ENCODE measurements at regions not wholly inside any gene's neighbourhood (a gene's known extent, or its start where the extent isn't known, plus 50 kb on each side); places are given as distances from the start of the nearest gene placed in this dataset.

- Mint-ChIP-seq H3K4me3 (no peak overlapping the region), H3K27ac (no peak overlapping the region), H3K9me3 (peaks cover 8% of the 10 kb centered on the region; the same call in 2 of the 3 replicates), H3K4me1 (peaks cover 5% of the 10 kb centered on the region; the same call in 1 of the 3 replicates), H3K36me3 (ENCODE audit: low read depth) (no peaks in the 10 kb centered on the region), H3K27me3 (ENCODE audit: insufficient read depth, low read depth, poor library complexity) (no peaks in the 10 kb centered on the region)
- DNase-seq (ENCODE audit: low spot score) (no peak), ATAC-seq (no peak)
- H3K36me3 ChIP-seq (ENCODE audit: insufficient read depth): no peaks in the 10 kb centered on the region
- H3K79me2 ChIP-seq (replicated peaks; ENCODE audit: insufficient read depth): no peaks in the 10 kb centered on the region
- H2AFZ ChIP-seq: no peak overlapping the region
- H3K27ac ChIP-seq (ENCODE audit: low read depth): no peak overlapping the region
- no peak overlapping the region for H3K4me2 ChIP-seq
- H4K20me1 ChIP-seq (replicated peaks; ENCODE audit: insufficient read depth): no peaks in the 10 kb centered on the region
- 0 out of 2 replicates have a peak, but pooled peaks cover 4% of the 10 kb centered on the region for H3K9me2 ChIP-seq (ENCODE audit: insufficient read depth)
- H3K4me3 ChIP-seq: no peak overlapping the region
- no peaks in the 10 kb centered on the region for H3K27me3 ChIP-seq (ENCODE audit: insufficient read depth)
- no peaks in the 10 kb centered on the region for H3K4me1 ChIP-seq (ENCODE audit: insufficient read depth)
- TF ChIP-seq ZNF114 (CRISPR knock-in tag; IDR thresholded peaks at IDR 0.05): no peak
- TF ChIP-seq CREB1 (CRISPR knock-in tag; IDR thresholded peaks at IDR 0.05; ENCODE audit: low read depth): no peak
- no peak for TF ChIP-seq JUNB (IDR thresholded peaks at IDR 0.05; ENCODE audit: unreplicated experiment)
- no peak for TF ChIP-seq EZH2 (IDR thresholded peaks at IDR 0.05; ENCODE audit: low read depth, unreplicated experiment)
- TF ChIP-seq ZNF462 (CRISPR knock-in tag; IDR thresholded peaks at IDR 0.05): no peak
- TF ChIP-seq REST (IDR thresholded peaks at IDR 0.05; ENCODE audit: unreplicated experiment): no peak
- TF ChIP-seq NANOG (IDR thresholded peaks at IDR 0.05; ENCODE audit: borderline replicate concordance): no peak
- no peaks in the 10 kb centered on the region for H3F3A ChIP-seq (replicated peaks; ENCODE audit: low read depth)
Measured at GRCh38 chr21:25487046-25487594, 120.2 kb downstream of the MRPL39 start.

Data from GM23338 (cell line).